ENCODE measurements at regions not wholly inside any gene's neighbourhood (a gene's known extent, or its start where the extent isn't known, plus 50 kb on each side); places are given as distances from the start of the nearest gene placed in this dataset.

- Histone ChIP-seq H3K4me2 (ENCODE audit: low read length) (no peak overlapping the region), H3K36me3 (ENCODE audit: insufficient read depth, low read length) (no peaks in the 10 kb centered on the region), H3K9me3 (ENCODE audit: insufficient read depth, low read depth, low read length) (no peaks in the 10 kb centered on the region), H3K4me1 (ENCODE audit: insufficient read depth, low read length) (no peaks in the 10 kb centered on the region), H3K79me2 (ENCODE audit: insufficient read depth, low read length) (no peaks in the 10 kb centered on the region), H3K27me3 (ENCODE audit: insufficient read depth, low read length) (no peaks in the 10 kb centered on the region), H3K4me3 (ENCODE audit: insufficient read depth, low read depth, low read length) (no peak overlapping the region), H4K20me1 (ENCODE audit: insufficient read depth, low read length) (no peaks in the 10 kb centered on the region), H3K9ac (ENCODE audit: low read length) (no peak overlapping the region), H2AFZ (ENCODE audit: low read depth, low read length) (no peak overlapping the region), H3K27ac (ENCODE audit: low read depth, low read length) (no peak overlapping the region)
- no peak overlapping the region for H3K27ac Mint-ChIP-seq (ENCODE audit: unreplicated experiment)
- peaks cover 2% of the 10 kb centered on the region for H3K27me3 Mint-ChIP-seq (ENCODE audit: low read depth, unreplicated experiment)
- no peaks in the 10 kb centered on the region for H3K36me3 Mint-ChIP-seq (ENCODE audit: low read depth, unreplicated experiment)
- FAIRE-seq = no peak
- no peak for DNase-seq (ENCODE audit: low read depth)
- TF ChIP-seq CTCF (IDR thresholded peaks at IDR 0.05; ENCODE audit: insufficient read depth, low read depth, low read length) (no peak), EZH2 (IDR thresholded peaks at IDR 0.05; ENCODE audit: insufficient read depth, low read length) (no peak)
- no peaks in the 10 kb centered on the region for H3K4me1 Mint-ChIP-seq (ENCODE audit: low read depth, unreplicated experiment)
- no peak overlapping the region for H3K4me3 Mint-ChIP-seq (ENCODE audit: unreplicated experiment)
- H3K9me3 Mint-ChIP-seq (ENCODE audit: unreplicated experiment) = no peaks in the 10 kb centered on the region
These were observed 321.5 kb upstream of the CHD6 start for GRCh38 chr20:41939659-41940058.

GRCh38 chr20:41938353-41938752, 320.2 kb upstream of the CHD6 start:
- H3K27ac ChIP-seq (ENCODE audit: low read depth, low read length) = no peak overlapping the region
- H4K20me1 ChIP-seq (ENCODE audit: insufficient read depth, low read length) = no peaks in the 10 kb centered on the region
- Mint-ChIP-seq H3K27me3 (ENCODE audit: low read depth, unreplicated experiment) (peaks cover 2% of the 10 kb centered on the region), H3K4me1 (ENCODE audit: low read depth, unreplicated experiment) (no peaks in the 10 kb centered on the region), H3K9me3 (ENCODE audit: unreplicated experiment) (no peaks in the 10 kb centered on the region), H3K36me3 (ENCODE audit: low read depth, unreplicated experiment) (no peaks in the 10 kb centered on the region), H3K4me3 (ENCODE audit: unreplicated experiment) (no peak overlapping the region), H3K27ac (ENCODE audit: unreplicated experiment) (no peak overlapping the region)
- H3K4me3 ChIP-seq (ENCODE audit: insufficient read depth, low read depth, low read length) = no peak overlapping the region
- H3K9me3 ChIP-seq (ENCODE audit: insufficient read depth, low read depth, low read length) = no peaks in the 10 kb centered on the region
- no peaks in the 10 kb centered on the region for H3K4me1 ChIP-seq (ENCODE audit: insufficient read depth, low read length)
- no peak overlapping the region for H3K9ac ChIP-seq (ENCODE audit: low read length)
- H2AFZ ChIP-seq (ENCODE audit: low read depth, low read length) = no peak overlapping the region
- DNase-seq (ENCODE audit: low read depth) (no peak), FAIRE-seq (no peak)
- H3K4me2 ChIP-seq (ENCODE audit: low read length) = no peak overlapping the region
- H3K27me3 ChIP-seq (ENCODE audit: insufficient read depth, low read length) = no peaks in the 10 kb centered on the region
- no peaks in the 10 kb centered on the region for H3K36me3 ChIP-seq (ENCODE audit: insufficient read depth, low read length)
- no peaks in the 10 kb centered on the region for H3K79me2 ChIP-seq (ENCODE audit: insufficient read depth, low read length)
- TF ChIP-seq CTCF (IDR thresholded peaks at IDR 0.05; ENCODE audit: insufficient read depth, low read depth, low read length) = no peak
- no peak for TF ChIP-seq EZH2 (IDR thresholded peaks at IDR 0.05; ENCODE audit: insufficient read depth, low read length)

GRCh38 chr20:41935259-41935791, 317.1 kb upstream of the CHD6 start:
- peaks cover 5% of the 10 kb centered on the region for H3K9me3 Mint-ChIP-seq (ENCODE audit: unreplicated experiment)
- no peak for DNase-seq (ENCODE audit: low read depth)
- no peak for TF ChIP-seq EZH2 (IDR thresholded peaks at IDR 0.05; ENCODE audit: insufficient read depth, low read length)
- TF ChIP-seq CTCF (IDR thresholded peaks at IDR 0.05; ENCODE audit: insufficient read depth, low read depth, low read length) = no peak
- Histone ChIP-seq H3K27me3 (ENCODE audit: insufficient read depth, low read length) (no peaks in the 10 kb centered on the region), H2AFZ (ENCODE audit: low read depth, low read length) (no peak overlapping the region), H3K9me3 (ENCODE audit: insufficient read depth, low read depth, low read length) (no peaks in the 10 kb centered on the region), H3K9ac (ENCODE audit: low read length) (no peak overlapping the region), H4K20me1 (ENCODE audit: insufficient read depth, low read length) (no peaks in the 10 kb centered on the region), H3K36me3 (ENCODE audit: insufficient read depth, low read length) (no peaks in the 10 kb centered on the region), H3K4me3 (ENCODE audit: insufficient read depth, low read depth, low read length) (no peak overlapping the region), H3K4me2 (ENCODE audit: low read length) (no peak overlapping the region), H3K79me2 (ENCODE audit: insufficient read depth, low read length) (no peaks in the 10 kb centered on the region), H3K27ac (ENCODE audit: low read depth, low read length) (no peak overlapping the region), H3K4me1 (ENCODE audit: insufficient read depth, low read length) (no peaks in the 10 kb centered on the region)
- H3K4me1 Mint-ChIP-seq (ENCODE audit: low read depth, unreplicated experiment) = no peaks in the 10 kb centered on the region
- no peak overlapping the region for H3K4me3 Mint-ChIP-seq (ENCODE audit: unreplicated experiment)
- H3K27ac Mint-ChIP-seq (ENCODE audit: unreplicated experiment) = no peak overlapping the region
- no peaks in the 10 kb centered on the region for H3K27me3 Mint-ChIP-seq (ENCODE audit: low read depth, unreplicated experiment)
- H3K36me3 Mint-ChIP-seq (ENCODE audit: low read depth, unreplicated experiment) = no peaks in the 10 kb centered on the region
- FAIRE-seq = no peak
